ENCODE measurements at regions not wholly inside any gene's neighbourhood (a gene's known extent, or its start where the extent isn't known, plus 50 kb on each side); places are given as distances from the start of the nearest gene placed in this dataset.
A peak's percentile ranks its signal among the peaks of the same experiment; 100 is the strongest.

- H3K4me3 ChIP-seq, result no peak overlapping the region
- no peaks in the 10 kb centered on the region for H4K20me1 ChIP-seq
- no peaks in the 10 kb centered on the region for H3K27me3 ChIP-seq
- TF ChIP-seq Cebpa-rat (IDR thresholded peaks at IDR 0.05), result no peak
- no peaks in the 10 kb centered on the region for H3K9me3 ChIP-seq
- no peak overlapping the region for H3K27ac ChIP-seq
- no peak overlapping the region for H3K4me2 ChIP-seq
- H3K9ac ChIP-seq, result no peak overlapping the region
- H3K36me3 ChIP-seq, result no peaks in the 10 kb centered on the region
- H3K4me1 ChIP-seq, result no peaks in the 10 kb centered on the region
Observed at GRCh38 chr5:175082866-175083590, 358.6 kb downstream of the MSX2 start.

GRCh38 chr5:175082346-175082745 lies 358.0 kb downstream of the MSX2 start:
- H4K20me1 ChIP-seq, result no peaks in the 10 kb centered on the region
- no peaks in the 10 kb centered on the region for H3K36me3 ChIP-seq
- H3K27me3 ChIP-seq, result no peaks in the 10 kb centered on the region
- no peaks in the 10 kb centered on the region for H3K4me1 ChIP-seq
- TF ChIP-seq Cebpa-rat (IDR thresholded peaks at IDR 0.05), result no peak
- no peaks in the 10 kb centered on the region for H3K9me3 ChIP-seq
- no peak overlapping the region for H3K9ac ChIP-seq
- no peak overlapping the region for H3K4me2 ChIP-seq
- H3K27ac ChIP-seq, result no peak overlapping the region
- H3K4me3 ChIP-seq, result no peak overlapping the region

- H3K4me2 ChIP-seq, result no peak overlapping the region
- H3K9ac ChIP-seq, result no peak overlapping the region
- peaks cover 10% of the 10 kb centered on the region for H3K9me3 ChIP-seq
- H3K4me3 ChIP-seq, result no peak overlapping the region
- no peak for TF ChIP-seq Cebpa-rat (IDR thresholded peaks at IDR 0.05)
- H3K4me1 ChIP-seq, result no peaks in the 10 kb centered on the region
- H3K27me3 ChIP-seq, result no peaks in the 10 kb centered on the region
- no peak overlapping the region for H3K27ac ChIP-seq
- no peaks in the 10 kb centered on the region for H3K36me3 ChIP-seq
- H4K20me1 ChIP-seq, result no peaks in the 10 kb centered on the region
Observed at GRCh38 chr5:175079707-175080106, 355.3 kb downstream of the MSX2 start.

GRCh38 chr5:175070283-175070682 lies 345.9 kb downstream of the MSX2 start:
- H3K27me3 ChIP-seq, result no peaks in the 10 kb centered on the region
- no peak overlapping the region for H3K27ac ChIP-seq
- TF ChIP-seq Cebpa-rat (IDR thresholded peaks at IDR 0.05), result no peak
- H3K4me2 ChIP-seq, result no peak overlapping the region
- H4K20me1 ChIP-seq, result no peaks in the 10 kb centered on the region
- H3K9ac ChIP-seq, result no peak overlapping the region
- H3K36me3 ChIP-seq, result no peaks in the 10 kb centered on the region
- no peaks in the 10 kb centered on the region for H3K4me1 ChIP-seq
- H3K9me3 ChIP-seq, result peaks cover 7% of the 10 kb centered on the region
- H3K4me3 ChIP-seq, result no peak overlapping the region

- H3K4me3 ChIP-seq, result no peak overlapping the region
- H3K4me1 ChIP-seq, result peaks cover 8% of the 10 kb centered on the region; the same call in 1 of the 2 replicates
- TF ChIP-seq Cebpa-rat (IDR thresholded peaks at IDR 0.05), result no peak
- H3K9ac ChIP-seq, result no peak overlapping the region
- H3K27ac ChIP-seq, result no peak overlapping the region
- no peaks in the 10 kb centered on the region for H3K9me3 ChIP-seq
- H4K20me1 ChIP-seq, result no peaks in the 10 kb centered on the region
- peak overlapping the region; percentile 67 for H3K4me2 ChIP-seq
- no peaks in the 10 kb centered on the region for H3K36me3 ChIP-seq
- H3K27me3 ChIP-seq, result peaks cover 11% of the 10 kb centered on the region
Observed at GRCh38 chr5:175060257-175060656, 335.9 kb downstream of the MSX2 start.

GRCh38 chr5:175059687-175060211 lies 335.4 kb downstream of the MSX2 start:
- no peak overlapping the region for H3K4me3 ChIP-seq
- TF ChIP-seq Cebpa-rat (IDR thresholded peaks at IDR 0.05), result no peak
- peaks cover 8% of the 10 kb centered on the region; the same call in 1 of the 2 replicates for H3K4me1 ChIP-seq
- peak overlapping the region; percentile 67 for H3K4me2 ChIP-seq
- H3K36me3 ChIP-seq, result no peaks in the 10 kb centered on the region
- peaks cover 11% of the 10 kb centered on the region for H3K27me3 ChIP-seq
- no peak overlapping the region for H3K9ac ChIP-seq
- no peaks in the 10 kb centered on the region for H4K20me1 ChIP-seq
- no peak overlapping the region for H3K27ac ChIP-seq
- no peaks in the 10 kb centered on the region for H3K9me3 ChIP-seq

GRCh38 chr5:175056831-175057230 lies 332.4 kb downstream of the MSX2 start:
- H3K4me1 ChIP-seq, result peaks cover 8% of the 10 kb centered on the region; the same call in 1 of the 2 replicates
- no peak overlapping the region for H3K4me2 ChIP-seq
- H3K4me3 ChIP-seq, result no peak overlapping the region
- no peaks in the 10 kb centered on the region for H3K9me3 ChIP-seq
- H3K36me3 ChIP-seq, result no peaks in the 10 kb centered on the region
- peaks cover 11% of the 10 kb centered on the region for H3K27me3 ChIP-seq
- no peak for TF ChIP-seq Cebpa-rat (IDR thresholded peaks at IDR 0.05)
- no peak overlapping the region for H3K27ac ChIP-seq
- H3K9ac ChIP-seq, result no peak overlapping the region
- H4K20me1 ChIP-seq, result no peaks in the 10 kb centered on the region

- no peak for TF ChIP-seq Cebpa-rat (IDR thresholded peaks at IDR 0.05)
- H3K9ac ChIP-seq, result no peak overlapping the region
- no peak overlapping the region for H3K4me3 ChIP-seq
- no peaks in the 10 kb centered on the region for H3K36me3 ChIP-seq
- no peaks in the 10 kb centered on the region for H3K4me1 ChIP-seq
- peaks cover 2% of the 10 kb centered on the region; the same call in 1 of the 2 replicates for H3K27me3 ChIP-seq
- no peak overlapping the region for H3K4me2 ChIP-seq
- no peaks in the 10 kb centered on the region for H4K20me1 ChIP-seq
- peaks cover 8% of the 10 kb centered on the region; the same call in 1 of the 2 replicates for H3K9me3 ChIP-seq
- H3K27ac ChIP-seq, result no peak overlapping the region
Observed at GRCh38 chr5:175054243-175054642, 329.9 kb downstream of the MSX2 start.

GRCh38 chr5:175052351-175052750 lies 328.0 kb downstream of the MSX2 start:
- H4K20me1 ChIP-seq, result no peaks in the 10 kb centered on the region
- H3K4me1 ChIP-seq, result no peaks in the 10 kb centered on the region
- no peaks in the 10 kb centered on the region for H3K36me3 ChIP-seq
- no peak for TF ChIP-seq Cebpa-rat (IDR thresholded peaks at IDR 0.05)
- no peak overlapping the region for H3K9ac ChIP-seq
- peaks cover 8% of the 10 kb centered on the region; the same call in 1 of the 2 replicates for H3K9me3 ChIP-seq
- H3K4me3 ChIP-seq, result no peak overlapping the region
- H3K4me2 ChIP-seq, result no peak overlapping the region
- H3K27me3 ChIP-seq, result no peaks in the 10 kb centered on the region
- no peak overlapping the region for H3K27ac ChIP-seq

- no peak overlapping the region for H3K27ac ChIP-seq
- H3K4me3 ChIP-seq, result no peak overlapping the region
- no peaks in the 10 kb centered on the region for H4K20me1 ChIP-seq
- H3K9ac ChIP-seq, result no peak overlapping the region
- H3K36me3 ChIP-seq, result no peaks in the 10 kb centered on the region
- no peak for TF ChIP-seq Cebpa-rat (IDR thresholded peaks at IDR 0.05)
- H3K27me3 ChIP-seq, result no peaks in the 10 kb centered on the region
- peaks cover 8% of the 10 kb centered on the region; the same call in 1 of the 2 replicates for H3K9me3 ChIP-seq
- no peak overlapping the region for H3K4me2 ChIP-seq
- peaks cover 8% of the 10 kb centered on the region for H3K4me1 ChIP-seq
Observed at GRCh38 chr5:175047048-175047447, 322.7 kb downstream of the MSX2 start.
